ENCODE measurements at regions not wholly inside any gene's neighbourhood (a gene's known extent, or its start where the extent isn't known, plus 50 kb on each side); places are given as distances from the start of the nearest gene placed in this dataset.

DNA sequence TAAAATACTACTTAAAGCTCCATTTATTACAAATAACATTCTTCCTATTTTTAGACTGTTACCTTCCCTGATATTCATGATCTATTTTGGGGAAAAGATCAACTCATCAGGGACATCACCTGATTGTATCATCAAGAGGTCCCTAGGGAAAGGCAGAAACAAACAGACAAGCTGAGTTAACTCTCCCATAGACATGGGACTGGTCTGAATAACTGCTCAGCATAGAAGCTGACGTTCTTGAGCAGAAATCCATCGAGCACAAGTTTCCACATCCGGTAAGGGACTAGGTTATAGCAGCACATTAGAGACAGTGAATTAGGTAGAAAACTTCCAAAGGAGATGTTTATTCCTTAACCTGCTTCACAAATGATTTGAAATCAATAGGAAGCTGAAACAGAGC is 1100.4 kb upstream of the SLC39A10 start (continued):
- TF ChIP-seq, protein P1, sequence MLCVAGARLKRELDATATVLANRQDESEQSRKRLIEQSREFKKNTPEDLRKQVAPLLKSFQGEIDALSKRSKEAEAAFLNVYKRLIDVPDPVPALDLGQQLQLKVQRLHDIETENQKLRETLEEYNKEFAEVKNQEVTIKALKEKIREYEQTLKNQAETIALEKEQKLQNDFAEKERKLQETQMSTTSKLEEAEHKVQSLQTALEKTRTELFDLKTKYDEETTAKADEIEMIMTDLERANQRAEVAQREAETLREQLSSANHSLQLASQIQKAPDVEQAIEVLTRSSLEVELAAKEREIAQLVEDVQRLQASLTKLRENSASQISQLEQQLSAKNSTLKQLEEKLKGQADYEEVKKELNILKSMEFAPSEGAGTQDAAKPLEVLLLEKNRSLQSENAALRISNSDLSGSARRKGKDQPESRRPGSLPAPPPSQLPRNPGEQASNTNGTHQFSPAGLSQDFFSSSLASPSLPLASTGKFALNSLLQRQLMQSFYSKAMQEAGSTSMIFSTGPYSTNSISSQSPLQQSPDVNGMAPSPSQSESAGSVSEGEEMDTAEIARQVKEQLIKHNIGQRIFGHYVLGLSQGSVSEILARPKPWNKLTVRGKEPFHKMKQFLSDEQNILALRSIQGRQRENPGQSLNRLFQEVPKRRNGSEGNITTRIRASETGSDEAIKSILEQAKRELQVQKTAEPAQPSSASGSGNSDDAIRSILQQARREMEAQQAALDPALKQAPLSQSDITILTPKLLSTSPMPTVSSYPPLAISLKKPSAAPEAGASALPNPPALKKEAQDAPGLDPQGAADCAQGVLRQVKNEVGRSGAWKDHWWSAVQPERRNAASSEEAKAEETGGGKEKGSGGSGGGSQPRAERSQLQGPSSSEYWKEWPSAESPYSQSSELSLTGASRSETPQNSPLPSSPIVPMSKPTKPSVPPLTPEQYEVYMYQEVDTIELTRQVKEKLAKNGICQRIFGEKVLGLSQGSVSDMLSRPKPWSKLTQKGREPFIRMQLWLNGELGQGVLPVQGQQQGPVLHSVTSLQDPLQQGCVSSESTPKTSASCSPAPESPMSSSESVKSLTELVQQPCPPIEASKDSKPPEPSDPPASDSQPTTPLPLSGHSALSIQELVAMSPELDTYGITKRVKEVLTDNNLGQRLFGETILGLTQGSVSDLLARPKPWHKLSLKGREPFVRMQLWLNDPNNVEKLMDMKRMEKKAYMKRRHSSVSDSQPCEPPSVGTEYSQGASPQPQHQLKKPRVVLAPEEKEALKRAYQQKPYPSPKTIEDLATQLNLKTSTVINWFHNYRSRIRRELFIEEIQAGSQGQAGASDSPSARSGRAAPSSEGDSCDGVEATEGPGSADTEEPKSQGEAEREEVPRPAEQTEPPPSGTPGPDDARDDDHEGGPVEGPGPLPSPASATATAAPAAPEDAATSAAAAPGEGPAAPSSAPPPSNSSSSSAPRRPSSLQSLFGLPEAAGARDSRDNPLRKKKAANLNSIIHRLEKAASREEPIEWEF (IDR thresholded peaks at IDR 0.05; ENCODE audit: insufficient replicate concordance, low read depth, low read length), result no peak
- TF ChIP-seq DPF2 (IDR thresholded peaks at IDR 0.05) (no peak), ETV6 (conservative IDR thresholded peaks at IDR 0.05 in 1 of 2, IDR thresholded peaks at IDR 0.05 in 1 of 2; ENCODE audit: borderline replicate concordance in 1 of 2, low read depth in 1 of 2) (no peak)

DNA sequence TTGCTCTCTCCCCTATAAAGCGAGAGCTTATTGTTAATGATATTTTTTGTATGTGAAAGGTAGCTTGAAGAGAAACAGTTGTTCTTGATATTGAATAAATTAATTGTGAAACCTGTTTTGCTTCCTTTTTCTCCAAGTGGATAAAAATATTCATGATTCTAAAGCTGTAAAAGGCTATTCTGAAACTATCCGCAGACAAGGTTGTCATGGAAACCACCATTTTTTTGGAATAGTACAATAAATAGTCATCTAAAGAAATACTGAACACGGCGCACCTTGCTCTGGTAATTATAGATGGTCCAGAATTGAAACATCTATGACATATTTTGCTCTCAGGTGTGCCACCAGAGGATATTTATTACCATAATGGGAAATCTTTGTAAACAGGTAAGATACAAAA is 1103.0 kb upstream of the SLC39A10 start:
- ChIA-PET RAD21 (ENCODE audit: unreplicated experiment) (no interaction called here), SMC1A (ENCODE audit: uncharacterized antibody, unreplicated experiment) (interaction anchor here (0.6 to 1.6 kb wide), 2 partner anchors 275 to 766 kb away, joined by 3 to 6 read pairs; no protein-coding TSS in a partner anchor), CTCF (interaction anchor here (1.0 kb wide), 1 partner anchor 750 kb away, joined by 5 read pairs; no protein-coding TSS in a partner anchor), POLR2A (no interaction called here)
- DNase-seq (ENCODE audit: low read depth, low spot score), result no peak
- Histone ChIP-seq H2AFZ (ENCODE audit: control insufficient read depth, low read depth, low read length) (no peak overlapping the region), H3K27ac (ENCODE audit: control insufficient read depth, insufficient read depth) (no peak overlapping the region), H3K4me1 (ENCODE audit: control insufficient read depth, insufficient read depth, low read length) (no peaks in the 10 kb centered on the region), H3K36me3 (ENCODE audit: control insufficient read depth in 2 of 2, insufficient read depth in 2 of 2, low read length in 1 of 2) (no peaks in the 10 kb centered on the region), H3K9me3 (replicated peaks; ENCODE audit: control insufficient read depth, insufficient read depth, low read length) (no peaks in the 10 kb centered on the region), H4K20me1 (ENCODE audit: control insufficient read depth, insufficient read depth) (no peaks in the 10 kb centered on the region), H3K27me3 (replicated peaks in 1 of 2; ENCODE audit: control insufficient read depth in 2 of 2, insufficient read depth in 2 of 2, low read length in 1 of 2) (no peaks in the 10 kb centered on the region), H3K4me3 (no peak overlapping the region), H3K79me2 (ENCODE audit: control insufficient read depth, insufficient read depth, low read length) (no peaks in the 10 kb centered on the region), H3K9ac (ENCODE audit: control insufficient read depth, insufficient read depth, low read length) (no peak overlapping the region), H3K4me2 (ENCODE audit: control insufficient read depth, insufficient read depth) (no peak overlapping the region)
- intact Hi-C loops (cut with micrococcal nuclease; ENCODE audit: unreplicated experiment), result no loop called here
- no TSS peak for BruUV-seq (replicated peaks)
- 12% methylated on average over 4 of the region's 4 CpGs for WGBS (ENCODE audit: insufficient coverage, insufficient replicate concordance, low lambda C conversion rate, missing lambda C conversion rate)
- in situ Hi-C loops (cut with MboI), result no loop called here
- ATAC-seq, result no peak
- FAIRE-seq, result no peak
- TF ChIP-seq, protein P2, sequence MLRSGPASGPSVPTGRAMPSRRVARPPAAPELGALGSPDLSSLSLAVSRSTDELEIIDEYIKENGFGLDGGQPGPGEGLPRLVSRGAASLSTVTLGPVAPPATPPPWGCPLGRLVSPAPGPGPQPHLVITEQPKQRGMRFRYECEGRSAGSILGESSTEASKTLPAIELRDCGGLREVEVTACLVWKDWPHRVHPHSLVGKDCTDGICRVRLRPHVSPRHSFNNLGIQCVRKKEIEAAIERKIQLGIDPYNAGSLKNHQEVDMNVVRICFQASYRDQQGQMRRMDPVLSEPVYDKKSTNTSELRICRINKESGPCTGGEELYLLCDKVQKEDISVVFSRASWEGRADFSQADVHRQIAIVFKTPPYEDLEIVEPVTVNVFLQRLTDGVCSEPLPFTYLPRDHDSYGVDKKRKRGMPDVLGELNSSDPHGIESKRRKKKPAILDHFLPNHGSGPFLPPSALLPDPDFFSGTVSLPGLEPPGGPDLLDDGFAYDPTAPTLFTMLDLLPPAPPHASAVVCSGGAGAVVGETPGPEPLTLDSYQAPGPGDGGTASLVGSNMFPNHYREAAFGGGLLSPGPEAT (IDR thresholded peaks at IDR 0.05; ENCODE audit: low read depth), result no peak
- no peak for TF ChIP-seq NFXL1 (IDR thresholded peaks at IDR 0.05; ENCODE audit: borderline replicate concordance)
- no peak for TF ChIP-seq MEF2A (IDR thresholded peaks at IDR 0.05; ENCODE audit: insufficient read depth, low read depth, low read length)
- no peak for TF ChIP-seq FOXK2 (IDR thresholded peaks at IDR 0.05)
- TF ChIP-seq IKZF2 (IDR thresholded peaks at IDR 0.05), result no peak
- TF ChIP-seq KDM1A (IDR thresholded peaks at IDR 0.05; ENCODE audit: borderline replicate concordance), result no peak
- TF ChIP-seq, protein P3, sequence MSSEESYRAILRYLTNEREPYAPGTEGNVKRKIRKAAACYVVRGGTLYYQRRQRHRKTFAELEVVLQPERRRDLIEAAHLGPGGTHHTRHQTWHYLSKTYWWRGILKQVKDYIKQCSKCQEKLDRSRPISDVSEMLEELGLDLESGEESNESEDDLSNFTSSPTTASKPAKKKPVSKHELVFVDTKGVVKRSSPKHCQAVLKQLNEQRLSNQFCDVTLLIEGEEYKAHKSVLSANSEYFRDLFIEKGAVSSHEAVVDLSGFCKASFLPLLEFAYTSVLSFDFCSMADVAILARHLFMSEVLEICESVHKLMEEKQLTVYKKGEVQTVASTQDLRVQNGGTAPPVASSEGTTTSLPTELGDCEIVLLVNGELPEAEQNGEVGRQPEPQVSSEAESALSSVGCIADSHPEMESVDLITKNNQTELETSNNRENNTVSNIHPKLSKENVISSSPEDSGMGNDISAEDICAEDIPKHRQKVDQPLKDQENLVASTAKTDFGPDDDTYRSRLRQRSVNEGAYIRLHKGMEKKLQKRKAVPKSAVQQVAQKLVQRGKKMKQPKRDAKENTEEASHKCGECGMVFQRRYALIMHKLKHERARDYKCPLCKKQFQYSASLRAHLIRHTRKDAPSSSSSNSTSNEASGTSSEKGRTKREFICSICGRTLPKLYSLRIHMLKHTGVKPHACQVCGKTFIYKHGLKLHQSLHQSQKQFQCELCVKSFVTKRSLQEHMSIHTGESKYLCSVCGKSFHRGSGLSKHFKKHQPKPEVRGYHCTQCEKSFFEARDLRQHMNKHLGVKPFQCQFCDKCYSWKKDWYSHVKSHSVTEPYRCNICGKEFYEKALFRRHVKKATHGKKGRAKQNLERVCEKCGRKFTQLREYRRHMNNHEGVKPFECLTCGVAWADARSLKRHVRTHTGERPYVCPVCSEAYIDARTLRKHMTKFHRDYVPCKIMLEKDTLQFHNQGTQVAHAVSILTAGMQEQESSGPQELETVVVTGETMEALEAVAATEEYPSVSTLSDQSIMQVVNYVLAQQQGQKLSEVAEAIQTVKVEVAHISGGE (CRISPR knock-in tag; IDR thresholded peaks at IDR 0.05), result no peak
- no peak for TF ChIP-seq ZSCAN29 (IDR thresholded peaks at IDR 0.05)
- TF ChIP-seq IKZF1 (conservative IDR thresholded peaks at IDR 0.05), result no peak
- no peak for TF ChIP-seq LARP7 (IDR thresholded peaks at IDR 0.05)
- TF ChIP-seq RB1 (IDR thresholded peaks at IDR 0.05; ENCODE audit: borderline replicate concordance), result no peak

Data from GM12878 (cell line).